ENCODE measurements at regions not wholly inside any gene's neighbourhood (a gene's known extent, or its start where the extent isn't known, plus 50 kb on each side); places are given as distances from the start of the nearest gene placed in this dataset.

DNA sequence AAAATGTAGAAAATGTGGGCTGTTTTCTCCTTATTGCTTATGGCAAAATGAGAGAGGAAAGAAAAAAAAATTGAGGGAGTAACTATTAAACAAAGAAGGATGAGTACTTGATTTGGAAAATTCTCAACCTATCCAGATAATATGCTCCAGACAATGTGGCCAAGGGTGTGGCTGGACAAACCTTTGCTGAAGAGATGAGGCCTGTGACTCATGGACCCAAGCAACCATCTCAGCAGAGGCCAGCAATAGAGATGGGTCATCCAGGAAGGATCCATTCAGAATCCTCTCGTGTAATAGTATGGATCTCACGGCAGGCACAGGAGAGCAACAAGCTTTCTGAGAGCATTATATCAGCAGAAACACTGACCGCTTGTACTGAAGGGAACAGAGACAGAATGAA lies 120.3 kb upstream of the CELF2 start:
- TF ChIP-seq, protein P1, sequence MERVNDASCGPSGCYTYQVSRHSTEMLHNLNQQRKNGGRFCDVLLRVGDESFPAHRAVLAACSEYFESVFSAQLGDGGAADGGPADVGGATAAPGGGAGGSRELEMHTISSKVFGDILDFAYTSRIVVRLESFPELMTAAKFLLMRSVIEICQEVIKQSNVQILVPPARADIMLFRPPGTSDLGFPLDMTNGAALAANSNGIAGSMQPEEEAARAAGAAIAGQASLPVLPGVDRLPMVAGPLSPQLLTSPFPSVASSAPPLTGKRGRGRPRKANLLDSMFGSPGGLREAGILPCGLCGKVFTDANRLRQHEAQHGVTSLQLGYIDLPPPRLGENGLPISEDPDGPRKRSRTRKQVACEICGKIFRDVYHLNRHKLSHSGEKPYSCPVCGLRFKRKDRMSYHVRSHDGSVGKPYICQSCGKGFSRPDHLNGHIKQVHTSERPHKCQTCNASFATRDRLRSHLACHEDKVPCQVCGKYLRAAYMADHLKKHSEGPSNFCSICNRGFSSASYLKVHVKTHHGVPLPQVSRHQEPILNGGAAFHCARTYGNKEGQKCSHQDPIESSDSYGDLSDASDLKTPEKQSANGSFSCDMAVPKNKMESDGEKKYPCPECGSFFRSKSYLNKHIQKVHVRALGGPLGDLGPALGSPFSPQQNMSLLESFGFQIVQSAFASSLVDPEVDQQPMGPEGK (CRISPR knock-in tag; IDR thresholded peaks at IDR 0.05; ENCODE audit: borderline replicate concordance), result no peak
- TF ChIP-seq ZFP30 (CRISPR knock-in tag; IDR thresholded peaks at IDR 0.05) (no peak), ZNF565 (CRISPR knock-in tag; conservative IDR thresholded peaks at IDR 0.05; ENCODE audit: low read depth) (no peak), ARNTL (CRISPR knock-in tag; IDR thresholded peaks at IDR 0.05; ENCODE audit: borderline replicate concordance, low read depth) (no peak), CSDC2 (CRISPR knock-in tag; IDR thresholded peaks at IDR 0.05) (no peak), ZNF8 (CRISPR knock-in tag; IDR thresholded peaks at IDR 0.05) (no peak), ZNF70 (CRISPR knock-in tag; IDR thresholded peaks at IDR 0.05) (no peak), ZFP3 (CRISPR knock-in tag; IDR thresholded peaks at IDR 0.05) (no peak)
